GM19043 (cell line): ENCODE measurements at regions not wholly inside any gene's neighbourhood (a gene's known extent, or its start where the extent isn't known, plus 50 kb on each side); places are given as distances from the start of the nearest gene placed in this dataset.

Experiments
- ATAC-seq: cut with Tn5 transposase; IDR thresholded peaks from one replicate; pipeline ENCODE4 v1.9.1; 2021; ENCODE audit warnings: low read depth; ENCODE audit not compliant: unreplicated experiment

DNA sequence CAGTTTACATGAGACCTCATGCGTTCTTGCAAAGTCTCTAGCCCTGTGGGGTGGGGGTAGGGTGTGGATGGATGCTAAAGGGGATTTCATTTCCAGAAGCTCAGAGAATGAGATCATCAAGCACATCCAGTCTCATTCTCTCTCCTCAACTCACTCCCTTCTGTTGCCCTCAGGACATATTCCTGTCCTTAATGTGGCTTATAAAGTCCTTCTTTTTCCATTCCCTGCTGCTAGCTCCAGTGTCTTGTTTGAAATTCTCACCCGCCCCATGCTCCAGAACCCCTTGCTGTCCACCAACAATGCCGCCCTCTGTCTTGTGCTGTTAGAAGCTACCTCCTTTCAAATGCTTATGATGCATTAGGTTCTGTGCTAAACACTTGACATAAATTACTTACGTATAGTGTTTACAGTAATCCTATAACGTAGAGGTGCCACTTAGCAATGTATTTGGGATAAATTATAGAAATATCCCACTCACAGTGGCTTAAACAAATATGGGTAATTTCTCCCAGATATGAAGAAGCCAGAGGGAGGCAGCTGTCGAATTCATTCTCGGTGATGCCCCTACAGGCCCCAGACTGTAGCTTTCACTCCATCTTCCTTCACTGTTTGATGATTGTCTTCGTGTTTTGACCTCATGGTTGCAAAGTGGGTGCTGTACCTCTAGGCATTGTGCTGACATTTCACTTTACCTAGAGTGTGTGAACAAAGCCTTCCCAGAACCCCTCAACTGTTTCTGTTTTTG is 273.1 kb upstream of the TBL1XR1 start:
- ATAC-seq = no peak

- ATAC-seq = no peak
These were observed 274.6 kb upstream of the TBL1XR1 start for GRCh38 chr3:177471733-177472480.

- ATAC-seq = no peak
These were observed 275.9 kb upstream of the TBL1XR1 start for GRCh38 chr3:177473184-177473583.

GRCh38 chr3:177473903-177474302 is 276.6 kb upstream of the TBL1XR1 start:
- ATAC-seq = no peak

DNA sequence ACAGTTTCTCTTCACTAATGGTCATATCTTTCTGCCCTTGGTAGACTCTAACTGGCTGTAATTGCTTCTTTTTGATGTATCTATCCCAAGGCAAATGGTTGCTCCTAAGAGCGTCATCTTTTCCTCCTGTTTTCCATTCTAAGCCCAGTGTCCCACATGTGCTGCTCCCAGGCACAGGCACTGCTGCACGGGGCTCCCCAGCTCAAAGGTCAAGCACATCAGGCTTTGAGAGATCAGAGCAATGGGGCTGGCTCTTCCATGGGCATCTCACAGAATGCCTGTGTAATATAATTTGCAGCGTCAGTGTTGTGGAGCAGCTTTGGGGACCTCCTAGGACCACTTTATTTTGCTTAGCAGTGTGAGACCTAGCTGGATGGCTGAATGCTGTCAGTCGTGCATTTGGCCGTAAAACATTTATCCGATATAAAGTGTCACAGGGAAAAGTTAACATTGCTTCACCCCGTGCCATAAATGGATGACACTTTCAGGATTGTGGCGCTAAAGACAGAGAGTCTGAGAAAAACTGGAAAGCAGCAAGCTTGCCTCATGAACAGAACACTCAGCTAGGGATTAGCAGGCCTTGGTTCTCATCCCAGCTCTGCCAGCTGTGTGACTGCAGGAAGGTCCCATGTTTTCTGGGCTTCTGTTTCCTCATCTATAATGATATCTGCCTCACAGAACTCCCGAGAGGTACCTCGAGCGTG is 277.5 kb upstream of the TBL1XR1 start:
- no peak for ATAC-seq

DNA sequence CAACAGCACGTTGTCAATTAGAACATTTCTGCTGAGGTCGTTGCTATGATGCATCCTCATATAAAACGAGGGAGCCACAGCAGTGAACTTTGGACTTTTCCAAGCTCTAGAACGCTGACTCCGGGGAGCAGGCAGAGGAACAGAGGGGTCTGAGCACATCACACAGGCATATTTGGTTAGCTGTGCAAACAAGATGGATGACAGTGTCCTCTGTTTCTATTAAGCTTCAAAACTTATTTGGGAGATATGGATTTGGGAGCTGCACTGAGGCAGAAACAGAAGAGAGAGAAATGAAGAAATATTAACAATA is 278.0 kb upstream of the TBL1XR1 start:
- no peak for ATAC-seq

DNA sequence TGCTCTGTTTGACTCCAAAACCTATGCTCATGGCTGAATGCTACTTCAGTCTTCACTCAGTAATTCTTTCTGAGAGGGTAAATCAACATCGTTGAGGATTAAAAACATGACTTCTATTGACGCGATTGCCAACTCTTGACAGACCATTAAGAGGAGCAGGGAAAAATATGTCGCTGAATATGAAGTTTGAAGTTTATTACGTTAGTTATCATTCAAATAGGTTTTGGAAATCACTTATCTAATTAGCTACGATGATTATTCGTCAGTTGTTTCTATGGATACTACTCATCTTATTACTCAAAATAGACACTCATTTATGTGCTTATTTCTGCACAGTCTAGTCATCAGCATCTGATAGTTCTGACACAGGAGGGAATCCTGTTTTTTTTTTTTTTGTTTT is 279.2 kb upstream of the TBL1XR1 start:
- ATAC-seq = no peak

GRCh38 chr3:177476921-177477435 is 279.7 kb upstream of the TBL1XR1 start:
- ATAC-seq = no peak

- no peak for ATAC-seq
These were observed 281.0 kb upstream of the TBL1XR1 start for GRCh38 chr3:177478170-177478867.

- no peak for ATAC-seq
These were observed 282.3 kb upstream of the TBL1XR1 start for GRCh38 chr3:177479630-177480029.

GRCh38 chr3:177481329-177481728 is 284.0 kb upstream of the TBL1XR1 start:
- ATAC-seq = no peak

GRCh38 chr3:177482048-177482691 is 284.9 kb upstream of the TBL1XR1 start:
- ATAC-seq = no peak

DNA sequence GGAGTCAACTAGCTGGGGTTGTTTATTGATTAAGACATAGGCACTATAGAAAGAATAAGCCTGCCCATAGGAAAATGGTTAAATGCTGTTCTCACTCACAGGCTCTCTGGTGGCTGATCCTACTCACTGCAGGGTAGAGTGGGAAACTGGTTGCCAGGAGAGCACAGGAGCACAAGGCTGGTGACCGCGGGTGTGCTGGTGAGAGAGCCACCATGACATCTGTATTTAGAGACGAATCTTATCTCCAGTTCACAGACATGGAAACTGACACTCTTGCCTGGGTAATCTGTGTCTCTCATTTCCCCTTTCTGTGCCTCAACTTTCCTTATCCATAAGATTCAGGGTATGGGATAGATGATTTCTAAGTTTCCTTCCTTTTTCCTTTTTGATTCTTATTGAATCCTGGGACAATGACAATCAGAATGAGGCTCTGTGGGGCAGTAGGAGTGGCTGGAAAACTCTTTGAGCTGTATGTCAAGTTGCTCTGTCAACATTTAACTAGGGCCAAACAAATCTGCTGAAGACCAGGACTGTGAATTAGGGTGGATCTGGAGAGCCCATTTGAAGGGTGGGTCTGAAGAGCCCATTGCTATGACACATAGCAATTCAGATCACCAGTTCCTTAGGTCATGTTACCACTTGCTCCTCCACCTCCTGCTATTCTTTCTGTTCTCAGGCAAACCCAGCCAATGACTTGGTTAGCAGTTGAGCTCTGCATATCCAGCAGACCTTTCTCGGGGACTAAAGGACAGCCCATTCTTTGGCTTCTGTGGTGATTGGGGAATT is 286.1 kb upstream of the TBL1XR1 start:
- ATAC-seq = no peak

- no peak for ATAC-seq
These were observed 286.9 kb upstream of the TBL1XR1 start for GRCh38 chr3:177484206-177484605.

DNA sequence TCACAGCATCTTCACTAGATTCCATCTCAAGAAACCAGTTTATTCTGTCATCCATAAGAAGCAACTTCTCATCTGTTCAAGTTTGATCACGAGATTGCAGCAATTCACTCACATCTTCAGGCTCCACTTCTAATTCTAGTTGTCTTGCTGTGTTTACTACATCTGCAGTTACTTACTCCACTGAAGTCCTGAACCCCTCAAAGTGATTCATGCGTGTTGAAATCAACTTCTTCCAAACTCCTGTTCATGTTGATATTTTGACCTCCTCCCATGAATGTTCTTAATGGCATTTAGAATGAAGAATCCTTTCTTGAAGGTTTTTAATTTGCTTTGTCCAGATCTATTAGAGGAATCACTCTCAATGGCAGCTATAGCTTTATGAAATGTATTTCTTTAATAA is 287.6 kb upstream of the TBL1XR1 start:
- ATAC-seq = no peak

- ATAC-seq = no peak
These were observed 290.4 kb upstream of the TBL1XR1 start for GRCh38 chr3:177487635-177488186.

GRCh38 chr3:177488740-177489139 is 291.5 kb upstream of the TBL1XR1 start:
- ATAC-seq = no peak

- ATAC-seq = no peak
These were observed 293.3 kb upstream of the TBL1XR1 start for GRCh38 chr3:177490626-177491025.

GRCh38 chr3:177491296-177492032 is 294.2 kb upstream of the TBL1XR1 start:
- ATAC-seq = no peak
